Spleen (tissue), 11 donors: ENCODE measurements at regions not wholly inside any gene's neighbourhood (a gene's known extent, or its start where the extent isn't known, plus 50 kb on each side); places are given as distances from the start of the nearest gene placed in this dataset.

Experiments used
- DNase-seq: peaks from one replicate; pipeline ENCODE4 v3.0.0-alpha.2; 2020
- H3K27ac ChIP-seq, 8 donors: fragments of 200-600 bp; sonication (generic) in 7 of 8; 1 replicate in 4 of 8; 2 replicates in 4 of 8; pipeline versions ENCODE4 v1.5.0 to v1.8.0; 2016 to 2021; ENCODE audit warnings: inconsistent platforms in 4 of 8, mild to moderate bottlenecking in 4 of 8, moderate library complexity in 1 of 8
- H3K27me3 ChIP-seq, 7 donors: fragments of 200-600 bp; sonication (generic) in 6 of 7; replicated peaks in 1 of 7; 1 replicate in 4 of 7; 2 replicates in 3 of 7; pipeline versions ENCODE4 v1.5.0 to v1.8.0; 2016 to 2021; ENCODE audit warnings: inconsistent platforms in 3 of 7, mild to moderate bottlenecking in 1 of 7
- H3K36me3 ChIP-seq, 6 donors: fragments of 200-600 bp; sonication (generic) in 5 of 6; 1 replicate in 4 of 6; 2 replicates in 2 of 6; pipeline versions ENCODE4 v1.5.0 to v1.8.0; 2016 to 2021; ENCODE audit warnings: inconsistent platforms in 2 of 6
- H3K4me1 ChIP-seq, 6 donors: fragments of 200-600 bp; sonication (generic) in 5 of 6; 1 replicate in 3 of 6; 2 replicates in 3 of 6; pipeline versions ENCODE4 v1.5.0 to v1.8.0; 2016 to 2021; ENCODE audit warnings: inconsistent platforms in 3 of 6
- H3K4me3 ChIP-seq, 8 donors: fragments of 200-600 bp; sonication (generic) in 7 of 8; 1 replicate in 4 of 8; 2 replicates in 4 of 8; pipeline versions ENCODE4 v1.5.0 to v1.8.0; 2016 to 2021; ENCODE audit warnings: inconsistent platforms in 4 of 8, mild to moderate bottlenecking in 4 of 8, moderate library complexity in 2 of 8
- H3K9me3 ChIP-seq, 8 donors: fragments of 200-600 bp; sonication (generic) in 7 of 8; 1 replicate in 4 of 8; 2 replicates in 4 of 8; pipeline versions ENCODE4 v1.5.0 to v1.8.0; 2016 to 2021; ENCODE audit warnings: inconsistent platforms in 4 of 8
- POLR2A ChIP-seq, 3 donors: fragments of 450-650 bp; IDR thresholded peaks; one replicate each; pipeline ENCODE4 v1.5.1; 2017; ENCODE audit warnings: antibody characterized with exemption in 3 of 3, mild to moderate bottlenecking in 1 of 3
- POLR2AphosphoS5 ChIP-seq, 3 donors: sonication (generic); formaldehyde crosslinking; IDR thresholded peaks; one replicate each; pipeline ENCODE4 v1.5.1; 2017; ENCODE audit warnings: antibody characterized with exemption in 3 of 3
- WGBS, 5 donors: extraction: QIAGEN DNeasy Blood & Tissue Kit in 3 of 5; methylation state at CpG; one replicate each; pipeline versions ENCODE4 v1.1.5 to v1.1.7; 2013 to 2018; 5-methylcytosine and 5-hydroxymethylcytosine counted together
- intact Hi-C: fragments of 100-400 bp; cut with DNase I; formaldehyde crosslinking; loops from one replicate; pipeline ENCODE4 v1.15.0; 2023; ENCODE audit warnings: low total_unique reads
- TF ChIP-seq, protein P1 (sequence below), 11 experiments: fragments of 200-600 bp in 7 of 11; fragments of 450-650 bp in 4 of 11; sonication (generic) in 4 of 11; IDR thresholded peaks in 8 of 11; conservative IDR thresholded peaks in 3 of 11; 1 replicate in 7 of 11; 2 replicates in 4 of 11; pipeline versions ENCODE4 v1.4.0 to v1.8.0; 2016 to 2021; ENCODE audit warnings: antibody characterized with exemption in 11 of 11, inconsistent platforms in 4 of 11, mild to moderate bottlenecking in 1 of 11
- donor health status: healthy with polysubstance abuse.
- donor health status: DM: no; HTN: no; CAD: no; lungs with moderate emphysema.
- donor health status: DM: no; HTN: no; CAD: no.
- donor health status: Bipolar disorder and iron deficiency.
- donor health status: healthy.
- donor health status: DM: no; HTN: no; CAD: no.
- donor health status: DM: yes; HTN: yes; CAD: no.

DNA sequence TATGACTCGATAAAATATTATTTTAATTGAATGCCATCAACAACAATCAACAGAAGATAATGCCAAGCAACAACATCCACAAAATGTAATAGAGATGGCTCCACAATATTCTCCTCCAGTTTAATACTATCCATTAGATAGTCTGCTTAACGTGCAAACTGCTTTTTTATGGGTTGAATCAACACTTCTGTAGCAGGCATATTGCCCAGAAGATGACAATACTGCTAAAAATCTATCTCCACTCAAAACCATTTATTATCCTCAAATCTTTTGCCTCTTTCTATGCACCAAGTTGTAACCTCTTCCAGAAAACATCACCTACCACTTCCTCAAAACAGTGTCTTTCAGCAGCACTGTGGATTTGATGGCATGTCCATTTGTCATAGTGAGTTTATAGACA, 295.7 kb upstream of the LMCD1 start:
- TF ChIP-seq, protein P1, sequence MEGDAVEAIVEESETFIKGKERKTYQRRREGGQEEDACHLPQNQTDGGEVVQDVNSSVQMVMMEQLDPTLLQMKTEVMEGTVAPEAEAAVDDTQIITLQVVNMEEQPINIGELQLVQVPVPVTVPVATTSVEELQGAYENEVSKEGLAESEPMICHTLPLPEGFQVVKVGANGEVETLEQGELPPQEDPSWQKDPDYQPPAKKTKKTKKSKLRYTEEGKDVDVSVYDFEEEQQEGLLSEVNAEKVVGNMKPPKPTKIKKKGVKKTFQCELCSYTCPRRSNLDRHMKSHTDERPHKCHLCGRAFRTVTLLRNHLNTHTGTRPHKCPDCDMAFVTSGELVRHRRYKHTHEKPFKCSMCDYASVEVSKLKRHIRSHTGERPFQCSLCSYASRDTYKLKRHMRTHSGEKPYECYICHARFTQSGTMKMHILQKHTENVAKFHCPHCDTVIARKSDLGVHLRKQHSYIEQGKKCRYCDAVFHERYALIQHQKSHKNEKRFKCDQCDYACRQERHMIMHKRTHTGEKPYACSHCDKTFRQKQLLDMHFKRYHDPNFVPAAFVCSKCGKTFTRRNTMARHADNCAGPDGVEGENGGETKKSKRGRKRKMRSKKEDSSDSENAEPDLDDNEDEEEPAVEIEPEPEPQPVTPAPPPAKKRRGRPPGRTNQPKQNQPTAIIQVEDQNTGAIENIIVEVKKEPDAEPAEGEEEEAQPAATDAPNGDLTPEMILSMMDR (IDR thresholded peaks at IDR 0.05 in 8 of 11, conservative IDR thresholded peaks at IDR 0.05 in 3 of 11): no peak
- no peak for TF ChIP-seq POLR2AphosphoS5 (IDR thresholded peaks at IDR 0.05)
- no peak for TF ChIP-seq POLR2A (IDR thresholded peaks at IDR 0.05)
- no peak overlapping the region for H3K4me3 ChIP-seq
- H3K4me1 ChIP-seq: no peaks in the 10 kb centered on the region
- H3K27me3 ChIP-seq: no peaks in the 10 kb centered on the region
- 31 to 84% (median 66%) methylated on average over 2 of the region's 2 CpGs for WGBS, 5 donors
- H3K36me3 ChIP-seq: no peaks in the 10 kb centered on the region
- no peak for DNase-seq
- no peaks in the 10 kb centered on the region for H3K9me3 ChIP-seq
- H3K27ac ChIP-seq: no peak overlapping the region
- intact Hi-C loops: no loop called here

DNA sequence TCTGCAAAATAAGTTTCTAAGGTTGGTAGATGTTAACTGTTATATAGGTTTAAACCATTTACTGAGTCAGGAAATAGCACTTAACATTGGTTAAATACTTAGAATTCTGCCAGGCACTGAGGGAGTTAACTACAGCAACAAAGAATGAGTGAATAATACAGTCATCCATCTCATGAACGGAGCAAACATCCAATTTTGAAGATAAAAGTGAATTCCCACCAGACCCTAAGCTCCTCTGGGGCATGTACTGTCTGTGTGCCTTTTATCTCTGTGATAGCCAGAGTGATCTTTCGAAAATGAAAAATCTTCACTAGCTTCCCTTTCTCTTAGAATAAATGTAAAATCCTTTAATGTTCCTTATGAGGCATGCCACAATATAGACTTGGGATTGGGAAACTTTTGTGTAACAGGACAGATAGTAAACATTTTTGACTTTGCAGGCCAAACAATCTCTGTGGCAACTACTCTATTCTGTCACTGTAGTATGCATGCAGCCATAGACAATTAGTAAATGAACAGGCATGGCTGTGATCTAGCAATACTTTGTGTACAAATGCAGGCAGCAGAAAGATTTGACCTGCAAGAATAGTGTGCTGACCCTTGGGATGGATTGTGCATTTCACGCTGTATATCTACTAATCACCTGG, 294.5 kb upstream of the LMCD1 start:
- no peaks in the 10 kb centered on the region for H3K27me3 ChIP-seq
- no peaks in the 10 kb centered on the region for H3K9me3 ChIP-seq
- no peak overlapping the region for H3K27ac ChIP-seq
- intact Hi-C loops: no loop called here
- H3K36me3 ChIP-seq: no peaks in the 10 kb centered on the region
- DNase-seq: no peak
- TF ChIP-seq POLR2AphosphoS5 (IDR thresholded peaks at IDR 0.05) (no peak), POLR2A (IDR thresholded peaks at IDR 0.05) (no peak)
- TF ChIP-seq, protein P1 (IDR thresholded peaks at IDR 0.05 in 8 of 11, conservative IDR thresholded peaks at IDR 0.05 in 3 of 11): no peak
- no peak overlapping the region for H3K4me3 ChIP-seq
- H3K4me1 ChIP-seq: no peaks in the 10 kb centered on the region
- WGBS, 5 donors: 70 to 82% (median 77%) methylated on average over 3 of the region's 3 CpGs

DNA sequence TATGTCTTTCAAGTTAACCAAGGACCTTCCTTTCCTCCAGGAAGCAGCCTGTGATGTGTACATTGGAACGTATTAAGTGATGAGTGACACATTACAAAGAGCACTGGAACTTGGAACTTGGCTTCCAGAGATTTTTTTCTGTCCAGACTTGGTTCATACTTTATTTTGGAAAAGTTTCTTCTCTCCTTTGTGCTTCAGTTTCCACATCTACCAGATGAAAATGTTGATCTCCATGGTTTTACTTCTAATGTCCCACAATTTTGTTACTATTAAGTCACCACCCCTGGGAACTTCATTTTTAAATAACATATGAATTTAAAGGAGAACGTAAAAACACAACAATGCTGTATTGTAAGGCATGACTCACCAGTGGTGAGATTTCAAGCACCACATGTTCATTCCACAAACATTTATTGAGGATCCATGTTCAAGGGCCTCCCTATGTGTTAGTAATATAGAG, 290.7 kb upstream of the LMCD1 start:
- TF ChIP-seq POLR2A (IDR thresholded peaks at IDR 0.05): no peak
- TF ChIP-seq POLR2AphosphoS5 (IDR thresholded peaks at IDR 0.05): no peak
- TF ChIP-seq, protein P1 (IDR thresholded peaks at IDR 0.05 in 8 of 11, conservative IDR thresholded peaks at IDR 0.05 in 3 of 11): no peak
- 60 to 80% (median 72%) methylated on average over 2 of the region's 2 CpGs for WGBS, 5 donors
- Histone ChIP-seq H3K27me3 (no peaks in the 10 kb centered on the region), H3K27ac (no peak overlapping the region), H3K9me3 (no peaks in the 10 kb centered on the region), H3K4me1 (no peaks in the 10 kb centered on the region), H3K4me3 (no peak overlapping the region), H3K36me3 (no peaks in the 10 kb centered on the region)
- intact Hi-C loops: no loop called here
- no peak for DNase-seq

DNA sequence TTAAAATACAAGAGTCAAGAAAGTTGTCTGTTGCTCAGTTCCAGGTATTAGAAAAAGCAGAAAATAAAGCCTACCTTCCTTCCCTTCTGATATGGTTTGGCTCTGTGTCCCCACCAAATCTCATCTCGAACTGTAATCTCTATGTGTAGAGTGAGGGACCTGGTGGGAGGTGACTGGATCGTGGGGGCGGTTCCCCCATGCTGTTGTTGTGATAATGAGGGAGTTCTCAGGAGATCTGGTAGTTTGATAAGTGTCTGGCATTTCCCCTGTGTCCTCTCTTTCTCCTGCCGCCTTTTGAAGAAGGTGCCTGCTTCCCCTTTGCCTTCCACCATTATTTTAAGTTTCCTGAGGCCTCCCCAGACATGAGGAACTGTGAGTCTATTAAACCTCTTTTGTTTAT, 288.8 kb upstream of the LMCD1 start:
- TF ChIP-seq POLR2AphosphoS5 (IDR thresholded peaks at IDR 0.05) (no peak), POLR2A (IDR thresholded peaks at IDR 0.05) (no peak)
- TF ChIP-seq, protein P1 (IDR thresholded peaks at IDR 0.05 in 8 of 11, conservative IDR thresholded peaks at IDR 0.05 in 3 of 11): no peak
- DNase-seq: no peak
- Histone ChIP-seq H3K27ac (no peak overlapping the region), H3K36me3 (no peaks in the 10 kb centered on the region), H3K27me3 (no peaks in the 10 kb centered on the region), H3K4me3 (no peak overlapping the region), H3K4me1 (no peaks in the 10 kb centered on the region), H3K9me3 (peaks cover 0 to 3% (median 0%) of the 10 kb centered on the region in 8 donors)
- intact Hi-C loops: no loop called here
- 66 to 76% (median 73%) methylated on average over 4 of the region's 4 CpGs for WGBS, 5 donors
